ENCODE measurements at regions not wholly inside any gene's neighbourhood (a gene's known extent, or its start where the extent isn't known, plus 50 kb on each side); places are given as distances from the start of the nearest gene placed in this dataset.
A peak's percentile ranks its signal among the peaks of the same experiment; 100 is the strongest.
"Not testable (repeated sequence)": the region's sequence is repeated elsewhere in the genome, so short reads cannot be mapped to it uniquely, and the experiment has no call there.

DNA sequence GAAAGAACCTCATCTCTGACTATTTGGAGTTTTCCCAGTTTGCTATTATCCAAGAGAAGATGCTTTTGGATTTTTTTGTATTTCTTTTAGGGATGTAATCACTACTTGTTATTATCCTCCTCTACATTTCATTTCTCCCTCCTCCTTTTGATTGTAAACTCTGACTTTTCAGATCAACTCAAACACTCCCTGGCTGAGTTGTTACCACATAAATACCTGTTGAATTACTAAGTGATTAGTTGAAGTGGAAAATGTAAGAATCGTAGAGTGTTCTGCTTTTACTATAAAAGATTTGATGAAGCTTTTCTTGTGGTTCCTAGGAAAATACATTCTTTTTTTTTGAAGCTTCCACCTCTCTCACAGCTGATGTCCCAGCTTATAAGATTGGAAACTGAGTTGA is 164.1 kb upstream of the C1GALT1 start:
- intact Hi-C loops (cut with DNase I): no loop called here
- no peak for DNase-seq (ENCODE audit: low spot score)

DNA sequence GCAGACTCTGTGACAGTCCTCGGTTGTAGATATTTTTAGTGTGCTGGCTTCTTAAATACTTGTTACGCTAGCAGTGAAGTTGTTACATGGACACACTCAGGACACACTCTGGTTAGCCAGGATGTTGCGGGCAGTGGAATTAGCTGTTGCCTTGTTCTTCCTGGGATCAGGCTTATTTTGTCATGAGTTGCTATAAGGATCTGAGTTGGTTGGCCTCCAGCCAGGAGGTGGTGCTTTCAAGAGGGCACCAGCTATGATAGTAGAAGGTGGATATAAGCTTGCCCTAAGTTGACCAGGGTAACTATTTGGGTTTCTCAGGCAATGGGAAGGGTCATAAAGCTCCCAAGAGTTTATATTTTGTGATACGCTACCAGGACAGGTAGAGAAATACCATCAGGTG is 150.1 kb upstream of the C1GALT1 start:
- DNase-seq (ENCODE audit: low spot score): no peak
- intact Hi-C loops (cut with DNase I): no loop called here

DNA sequence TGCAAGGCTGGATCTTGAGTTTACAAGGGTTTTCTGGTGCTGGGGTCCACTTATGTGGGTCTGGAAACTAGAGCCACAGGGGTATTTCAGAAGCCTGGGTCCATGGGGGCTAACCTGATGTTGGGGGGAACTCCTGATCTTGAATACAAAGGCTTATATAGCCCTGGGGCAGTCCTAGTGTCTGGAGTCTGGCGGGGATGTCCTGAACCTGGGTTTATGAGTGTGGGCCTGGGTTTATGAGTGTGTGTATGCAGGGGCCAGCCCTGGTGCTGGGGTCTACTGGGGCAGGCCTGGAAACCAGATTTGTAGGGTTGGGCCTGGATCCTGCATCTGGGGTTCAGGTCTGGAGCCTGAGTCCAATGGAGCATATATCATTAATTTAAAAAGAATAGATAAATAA is 146.5 kb upstream of the C1GALT1 start:
- intact Hi-C loops (cut with DNase I): no loop called here
- DNase-seq (ENCODE audit: low spot score): no peak

DNA sequence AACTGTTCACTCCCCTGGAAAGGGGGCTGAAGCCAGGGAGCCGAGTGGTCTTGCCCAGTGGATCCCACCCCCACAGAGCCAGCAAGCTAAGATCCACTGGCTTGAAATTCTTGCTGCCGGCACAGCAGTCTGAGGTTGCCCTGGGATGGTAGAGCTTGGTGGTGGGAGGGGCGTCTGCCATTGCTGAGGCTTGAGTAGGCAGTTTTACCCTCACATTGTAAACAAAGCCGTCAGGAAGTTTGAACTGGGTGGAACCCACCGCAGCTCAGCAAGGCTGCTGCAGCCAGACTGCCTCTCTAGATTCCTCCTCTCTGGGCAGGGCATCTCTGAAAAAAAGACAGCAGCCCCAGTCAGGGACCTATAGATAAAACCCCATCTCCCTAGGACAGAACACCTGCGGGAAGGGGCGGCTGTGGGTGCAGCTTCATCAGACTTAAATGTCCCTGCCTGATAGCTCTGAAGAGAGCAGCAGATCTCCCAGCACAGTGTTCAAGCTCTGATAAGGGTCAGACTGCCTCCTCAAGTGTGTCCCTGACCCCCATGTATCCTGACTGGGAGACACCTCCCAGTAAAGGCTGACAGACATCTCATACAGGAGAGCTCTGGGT is 140.0 kb upstream of the C1GALT1 start:
- intact Hi-C loops (cut with DNase I); DNase-seq (ENCODE audit: low spot score): not testable (repeated sequence)

DNA sequence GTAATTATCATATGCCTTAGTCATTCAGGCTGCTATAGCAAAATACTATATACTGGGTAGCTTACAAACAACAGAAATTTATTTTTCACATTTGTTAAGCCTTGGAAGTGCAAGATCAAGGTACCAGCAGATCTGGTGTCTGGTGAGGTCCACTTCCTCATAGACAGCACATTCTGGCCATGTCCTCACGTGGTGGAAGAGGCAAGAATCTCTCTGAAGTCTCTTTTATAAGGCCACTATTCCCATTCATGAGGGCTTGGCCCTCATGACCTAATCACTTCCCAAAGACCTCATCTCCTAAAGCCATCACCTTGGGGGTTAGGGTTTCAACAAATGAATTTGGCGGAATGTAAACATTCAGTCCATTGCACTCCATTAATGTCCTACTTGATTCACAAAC is 137.5 kb upstream of the C1GALT1 start:
- no peak for DNase-seq (ENCODE audit: low spot score)
- intact Hi-C loops (cut with DNase I): no loop called here

DNA sequence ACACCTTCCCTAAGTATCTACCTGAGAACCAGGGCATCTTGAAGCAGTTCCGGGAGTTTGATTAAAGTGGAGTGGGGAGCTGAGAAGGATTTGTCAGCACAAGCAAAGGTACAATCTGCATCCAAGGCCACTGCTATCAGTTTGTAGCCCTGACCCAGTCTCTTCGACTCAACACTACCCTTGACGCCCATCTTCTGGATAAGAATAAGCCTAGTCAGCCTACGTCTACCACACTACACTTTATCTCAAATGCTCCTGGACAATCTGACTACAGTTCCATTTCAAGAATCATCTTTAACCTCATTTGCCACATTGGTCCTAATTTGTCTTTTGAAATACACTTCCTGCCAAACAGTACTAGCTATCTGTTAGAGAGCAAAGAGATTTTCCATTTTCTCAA is 134.1 kb upstream of the C1GALT1 start:
- intact Hi-C loops (cut with DNase I): no loop called here
- no peak for DNase-seq (ENCODE audit: low spot score)

DNA sequence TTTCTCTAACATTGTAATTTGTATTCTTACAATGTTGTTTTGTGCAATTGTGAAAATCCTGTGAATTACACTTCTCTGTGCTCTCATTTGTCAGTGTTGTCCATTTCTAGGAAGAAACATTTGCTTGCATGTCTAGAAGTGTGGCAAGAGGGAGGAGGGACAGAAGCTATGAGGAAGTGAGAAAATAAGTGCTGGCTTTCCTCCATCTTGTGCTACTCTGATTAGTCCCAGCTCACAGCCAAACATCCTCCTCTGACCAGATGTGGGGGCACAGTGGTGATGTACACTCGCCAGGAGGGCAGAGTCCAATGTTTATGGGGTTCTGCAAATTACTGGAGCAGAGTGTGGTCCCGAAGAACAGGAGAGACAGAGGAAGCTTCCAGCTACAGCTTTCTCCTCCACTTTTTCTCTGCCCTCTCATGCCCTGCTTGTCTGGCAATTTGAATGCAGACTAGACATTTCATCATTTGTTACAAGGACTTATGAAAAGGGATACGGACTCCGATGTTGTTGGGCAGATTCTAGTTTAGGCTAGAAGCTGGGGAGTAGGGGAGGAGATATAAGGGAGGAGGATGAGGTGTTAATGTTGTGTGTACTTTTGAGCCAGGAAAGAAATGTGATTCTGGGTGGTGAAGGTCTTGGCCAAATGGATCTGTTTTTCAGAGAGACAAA is 131.0 kb upstream of the C1GALT1 start:
- intact Hi-C loops (cut with DNase I): no loop called here
- no peak for DNase-seq (ENCODE audit: low spot score)

GRCh38 chr7:7054252-7054830 is 128.0 kb upstream of the C1GALT1 start:
- intact Hi-C loops (cut with DNase I): no loop called here

DNA sequence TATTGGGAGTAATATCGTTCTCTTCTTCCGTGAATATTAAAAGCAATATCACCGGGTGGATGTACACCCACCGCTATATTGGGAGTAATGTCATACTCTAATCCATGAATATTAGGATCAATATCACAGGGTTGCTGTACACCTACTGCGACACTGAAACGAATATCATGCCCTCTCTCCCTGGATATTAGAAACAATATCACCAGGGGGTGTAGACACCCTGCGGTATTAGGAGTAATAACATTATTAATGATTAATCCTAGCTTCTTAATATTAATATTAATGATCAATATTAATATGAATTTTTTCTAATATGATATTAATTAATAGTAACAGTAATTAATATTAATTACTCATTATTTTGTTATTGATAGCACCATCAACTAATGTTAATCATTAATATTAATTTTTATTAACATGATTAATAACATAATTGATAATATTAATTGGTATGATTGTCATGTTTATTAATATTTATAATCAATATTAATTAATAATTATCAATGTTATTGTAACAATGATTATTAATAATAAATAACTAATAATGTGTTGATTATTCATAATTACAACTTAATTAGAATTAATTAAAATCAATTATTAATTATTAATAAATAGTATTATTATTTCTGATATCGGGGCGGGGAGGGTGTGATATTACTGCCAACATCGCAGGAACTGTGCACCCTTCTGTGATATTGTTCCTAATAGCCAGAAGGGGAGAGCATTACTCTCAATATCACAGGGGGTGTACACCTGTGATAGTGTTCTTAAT is 121.3 kb upstream of the C1GALT1 start:
- intact Hi-C loops (cut with DNase I): no loop called here
- DNase-seq (ENCODE audit: low spot score): no peak

More at GRCh38 chr7:7054252-7054830, 128.0 kb upstream of the C1GALT1 start:
- DNase-seq (ENCODE audit: low spot score): no peak

DNA sequence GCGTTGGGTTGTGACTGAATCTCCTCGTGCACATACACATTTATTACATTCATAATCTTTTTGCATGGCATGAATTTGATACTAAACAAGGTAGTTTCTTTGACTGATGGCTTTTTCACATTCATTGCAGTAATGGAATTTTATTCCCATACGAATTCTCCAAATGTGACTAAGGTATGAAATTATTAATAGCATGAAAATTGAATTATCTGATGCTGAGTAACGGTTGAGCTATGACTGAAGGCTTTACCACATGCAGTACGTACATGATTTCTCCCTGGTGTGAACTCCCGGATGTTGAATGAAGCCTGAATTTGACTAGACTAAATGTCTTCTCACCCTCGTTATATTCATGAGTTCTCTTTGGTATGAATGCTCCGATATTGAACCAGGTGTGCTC is 104.4 kb upstream of the C1GALT1 start:
- intact Hi-C loops (cut with DNase I): no loop called here
- DNase-seq (ENCODE audit: low spot score): no peak

GRCh38 chr7:7080802-7081201 is 101.5 kb upstream of the C1GALT1 start:
- intact Hi-C loops (cut with DNase I): no loop called here

GRCh38 chr7:7090460-7090859 is 91.9 kb upstream of the C1GALT1 start:
- intact Hi-C loops (cut with DNase I): no loop called here
- no peak for DNase-seq (ENCODE audit: low spot score)

More at GRCh38 chr7:7080802-7081201, 101.5 kb upstream of the C1GALT1 start:
- no peak for DNase-seq (ENCODE audit: low spot score)

GRCh38 chr7:7098280-7098818 is 84.0 kb upstream of the C1GALT1 start:
- intact Hi-C loops (cut with DNase I): no loop called here
- DNase-seq (ENCODE audit: low spot score): no peak

- DNase-seq (ENCODE audit: low spot score): peak; percentile 87
- intact Hi-C loops (cut with DNase I): loop anchor here in 1 of 2 donors (10.0 kb wide), 1 partner anchor 445 kb away; no protein-coding TSS in a partner anchor
Observed at GRCh38 chr7:7099584-7100014, 82.7 kb upstream of the C1GALT1 start.

DNA sequence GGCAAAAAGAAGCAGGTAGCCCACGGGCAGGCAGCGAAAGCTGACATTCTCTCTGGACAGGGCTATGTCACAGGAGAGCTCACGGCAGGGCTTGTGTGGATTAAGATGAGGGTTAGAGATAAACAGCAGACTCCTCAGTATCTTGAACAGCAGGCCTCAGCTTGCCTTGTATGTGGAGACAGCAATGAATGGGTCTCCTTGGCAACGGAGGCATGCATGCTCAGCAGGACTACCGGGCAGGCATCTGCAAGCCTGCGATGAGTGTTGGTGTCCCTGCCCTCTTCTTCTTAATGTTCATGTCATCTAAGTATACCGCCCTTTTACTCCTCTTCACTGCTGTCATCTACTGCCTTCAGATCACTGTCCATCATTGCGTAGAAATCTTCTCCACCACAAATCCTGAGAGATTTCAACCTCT is 81.9 kb upstream of the C1GALT1 start:
- no peak for DNase-seq (ENCODE audit: low spot score)
- intact Hi-C loops (cut with DNase I): loop anchor here in 1 of 2 donors (10.0 kb wide), 1 partner anchor 444 kb away; no protein-coding TSS in a partner anchor

DNA sequence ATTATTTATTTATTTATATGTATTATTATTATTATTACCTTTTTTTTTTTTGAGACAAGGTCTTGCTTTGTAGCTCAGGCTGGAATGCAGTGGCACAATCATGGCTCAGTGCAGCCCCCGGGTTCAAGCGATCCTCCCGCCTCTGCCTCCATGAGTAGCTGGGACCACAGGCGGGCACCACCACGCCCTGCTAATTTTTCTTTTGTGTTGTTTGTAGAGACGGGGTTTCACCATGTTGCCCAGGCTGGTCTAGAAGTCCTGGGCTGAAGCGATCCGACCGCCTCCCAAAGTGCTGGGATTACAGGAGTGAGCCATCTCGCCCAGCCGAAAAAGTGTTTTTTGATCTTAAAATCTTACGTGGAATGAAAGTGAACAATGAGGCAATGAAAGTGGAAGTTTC is 79.4 kb upstream of the C1GALT1 start:
- intact Hi-C loops (cut with DNase I): loop anchor here in 1 of 2 donors (10.0 kb wide), 1 partner anchor 442 kb away; no protein-coding TSS in a partner anchor
- DNase-seq (ENCODE audit: low spot score): no peak

DNA sequence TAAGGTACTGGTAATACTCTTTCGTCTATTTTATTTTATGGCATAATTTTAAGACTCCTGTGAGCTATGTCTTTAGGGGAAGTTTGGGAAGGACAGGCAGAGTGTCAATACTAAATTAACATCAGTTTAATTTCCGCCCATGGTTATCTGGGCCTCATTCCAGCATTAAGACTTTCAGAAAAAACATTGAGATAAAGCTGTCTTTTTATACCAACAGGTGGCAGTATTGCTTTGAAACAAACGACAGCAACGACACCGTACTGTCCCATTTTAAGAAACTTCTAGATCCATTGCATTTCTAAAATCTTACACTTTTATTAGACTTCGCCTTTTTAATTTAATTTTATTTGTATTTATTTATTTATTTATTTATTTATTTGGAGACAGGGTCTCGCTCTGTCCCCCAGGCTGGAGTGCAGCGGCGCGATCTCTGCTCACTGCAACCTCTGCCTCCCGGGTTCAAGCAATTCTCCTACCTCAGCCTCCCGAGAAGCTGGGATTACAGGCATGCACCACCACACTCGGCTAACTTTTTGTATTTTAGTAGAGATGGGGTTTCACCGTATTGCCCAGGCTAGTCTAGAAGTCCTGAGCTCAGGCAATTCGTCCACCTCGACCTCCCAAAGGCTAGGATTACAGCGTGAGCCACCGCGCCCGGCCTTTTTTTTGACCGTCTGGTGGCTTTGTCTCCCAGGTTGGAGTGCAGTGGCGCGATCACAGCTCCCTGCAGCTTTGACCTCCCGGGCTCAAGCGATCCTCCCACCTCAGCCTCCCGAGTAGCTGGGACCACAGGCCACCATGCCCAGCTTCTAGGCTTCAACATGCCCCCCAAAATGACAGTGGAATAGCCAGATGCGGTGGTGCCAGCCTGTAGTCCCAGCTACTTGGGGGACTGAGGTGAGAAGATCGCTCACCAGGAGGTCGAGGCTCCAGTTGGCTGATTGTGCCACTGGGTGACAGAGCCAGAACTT is 78.7 kb upstream of the C1GALT1 start:
- intact Hi-C loops (cut with DNase I): loop anchor here in 1 of 2 donors (10.0 kb wide), 1 partner anchor 441 kb away; no protein-coding TSS in a partner anchor

DNA sequence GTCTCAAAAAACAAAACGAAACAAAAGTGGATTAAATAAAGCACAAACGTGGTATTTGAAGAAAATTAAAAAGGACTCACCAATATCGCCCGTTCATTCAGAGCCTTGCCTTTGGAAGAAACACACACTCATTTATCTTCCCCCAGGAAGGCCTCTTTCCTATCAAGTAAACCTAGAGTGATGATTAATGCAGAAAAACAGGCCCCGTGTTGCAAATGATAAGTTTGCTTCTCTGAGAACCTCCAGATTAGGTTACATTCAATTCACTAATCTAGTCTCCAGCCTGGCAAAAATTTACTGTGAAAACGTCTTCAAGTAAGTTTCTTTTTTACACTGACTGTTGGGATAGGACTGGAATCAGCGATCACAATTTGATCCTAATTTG is 78.0 kb upstream of the C1GALT1 start:
- intact Hi-C loops (cut with DNase I): loop anchor here in 1 of 2 donors (10.0 kb wide), 1 partner anchor 440 kb away; no protein-coding TSS in a partner anchor
- DNase-seq (ENCODE audit: low spot score): no peak

More for the DNA sequence above, 78.7 kb upstream of the C1GALT1 start:
- no peak for DNase-seq (ENCODE audit: low spot score)

Measured in posterior vena cava (tissue), 2 donors.